Activated T-cell treated with anti-CD3 and anti-CD28 coated beads, Interleukin-2, amount 50 U/mL, for 1 hour (primary cell): ENCODE measurements at regions not wholly inside any gene's neighbourhood (a gene's known extent, or its start where the extent isn't known, plus 50 kb on each side); places are given as distances from the start of the nearest gene placed in this dataset.

ENCODE experiments used
- DNase-seq: peaks from one replicate; pipeline ENCODE4 v3.0.0-alpha.2; 2020

DNA sequence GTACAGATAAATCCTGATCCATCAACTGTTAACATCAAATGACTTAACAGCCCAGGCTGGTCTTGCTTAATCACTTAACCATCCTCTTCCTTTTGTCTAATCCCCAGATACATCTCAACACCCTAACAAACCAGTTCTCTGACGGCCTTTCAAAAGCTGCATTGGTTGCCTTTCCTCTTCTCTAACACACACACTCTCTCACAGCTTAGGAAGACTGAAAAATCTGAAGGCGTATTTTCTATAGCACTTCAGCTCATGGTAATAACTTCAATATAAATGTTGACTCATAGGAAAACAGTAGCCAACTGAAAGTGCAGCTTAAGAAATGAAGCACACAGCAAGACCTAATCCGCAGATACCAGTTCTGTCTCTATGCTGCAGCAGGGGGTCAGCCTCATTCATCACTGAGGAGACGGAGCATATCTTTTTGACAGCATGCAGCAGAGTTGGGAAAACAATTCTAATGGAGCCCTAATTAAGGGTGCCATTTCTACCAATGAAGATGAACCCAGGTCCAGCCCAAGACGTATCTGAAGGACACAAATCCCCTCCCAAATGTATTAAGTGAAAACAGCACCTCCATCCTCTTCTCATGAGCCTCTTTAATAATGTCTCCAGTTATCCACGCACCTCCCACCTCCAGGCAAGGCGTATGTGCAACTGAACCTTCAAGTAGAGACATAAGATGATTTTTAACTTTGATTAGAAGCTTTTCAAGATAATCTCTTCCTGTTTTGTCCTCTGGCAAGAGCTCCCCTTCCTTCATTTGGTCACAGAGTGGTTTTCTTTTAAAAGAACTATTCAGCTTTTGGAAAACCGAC lies 211.7 kb upstream of the NFE2L3 start:
- DNase-seq = no peak

DNA sequence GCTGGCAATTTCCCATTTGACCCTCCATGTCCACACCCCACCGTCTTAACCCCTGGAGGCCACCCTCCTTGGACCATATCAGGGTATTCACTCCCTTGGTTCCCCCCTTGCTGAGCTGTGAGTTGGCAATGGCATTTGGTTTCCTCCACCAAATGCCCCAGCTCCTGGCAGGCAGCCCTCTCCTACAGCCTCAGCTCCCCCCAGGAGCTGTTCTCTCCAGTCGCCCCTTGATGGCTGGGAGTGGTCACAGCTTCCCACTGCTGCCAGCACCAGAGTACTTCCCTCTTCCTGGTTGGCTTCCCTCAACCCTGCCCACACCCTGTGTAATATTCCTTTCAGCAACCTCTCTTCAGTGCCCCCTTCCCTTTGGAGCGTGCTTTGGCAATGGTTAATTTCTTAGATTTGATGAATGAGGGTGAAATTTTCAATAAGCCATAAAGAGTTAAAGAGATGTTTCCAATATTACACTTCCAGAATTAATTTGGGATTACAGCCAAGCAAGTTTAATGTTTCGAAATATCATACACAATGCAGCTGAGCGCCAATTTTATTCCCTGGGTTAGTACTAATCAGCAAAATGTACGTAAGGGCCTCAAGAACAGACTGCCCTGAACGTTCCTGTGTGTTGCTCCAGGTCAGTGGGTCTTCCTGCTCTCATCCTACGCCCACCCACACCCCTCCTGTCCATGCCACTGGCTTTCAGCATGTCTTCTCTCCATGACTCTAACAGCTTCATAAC lies 207.1 kb upstream of the NFE2L3 start:
- DNase-seq = no peak

- DNase-seq = no peak
Observed at GRCh38 chr7:25945608-25946007, 206.4 kb upstream of the NFE2L3 start.

GRCh38 chr7:25946181-25946580 lies 205.8 kb upstream of the NFE2L3 start:
- DNase-seq = no peak

- DNase-seq = no peak
Observed at GRCh38 chr7:25947669-25948516, 204.1 kb upstream of the NFE2L3 start.

- DNase-seq = peak; percentile 22
Observed at GRCh38 chr7:25949736-25950487, 202.1 kb upstream of the NFE2L3 start.

- DNase-seq = peak; percentile 89
Observed at GRCh38 chr7:25950488-25951413, 201.2 kb upstream of the NFE2L3 start.

DNA sequence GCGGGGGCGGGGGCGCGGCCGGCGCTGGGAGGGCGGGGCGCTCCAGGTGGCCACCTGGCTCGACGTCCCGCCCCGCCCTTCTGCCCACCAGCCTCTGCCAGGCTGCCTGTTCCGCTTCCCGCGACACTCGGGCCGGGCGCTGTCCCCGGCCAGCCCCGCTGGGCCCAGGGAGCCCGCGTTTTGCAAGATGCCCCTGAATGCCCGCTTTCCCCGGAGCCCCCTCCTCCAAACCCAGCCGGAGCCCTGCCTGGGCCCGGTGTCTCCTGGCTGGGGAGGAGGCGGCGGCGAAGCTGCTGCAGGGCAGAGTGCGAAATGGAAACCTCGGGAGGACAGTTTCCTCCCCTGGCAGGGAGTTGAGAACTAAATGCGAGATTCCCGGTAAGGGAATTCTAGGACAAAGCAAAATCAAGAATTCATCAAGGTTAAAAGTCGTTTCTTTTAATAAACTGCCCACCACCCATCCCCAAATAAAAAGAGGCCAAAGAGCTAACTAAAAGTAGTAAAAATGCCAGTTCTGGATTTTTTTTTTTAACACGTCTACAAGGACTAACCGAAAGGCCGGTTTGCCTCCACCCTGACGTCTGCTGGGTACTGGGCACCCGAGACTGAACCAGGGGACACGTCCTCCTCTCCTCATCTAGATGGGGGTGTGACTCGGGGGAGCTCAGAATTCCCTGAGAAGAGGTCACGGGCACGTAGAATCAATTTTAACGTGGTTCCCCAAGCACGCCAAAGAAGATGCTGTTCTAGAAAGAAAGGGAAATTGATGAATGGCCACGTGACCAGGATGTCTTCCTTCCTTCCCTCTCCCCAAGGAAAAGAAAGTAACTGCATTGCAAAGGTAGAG lies 200.4 kb upstream of the NFE2L3 start:
- no peak for DNase-seq

DNA sequence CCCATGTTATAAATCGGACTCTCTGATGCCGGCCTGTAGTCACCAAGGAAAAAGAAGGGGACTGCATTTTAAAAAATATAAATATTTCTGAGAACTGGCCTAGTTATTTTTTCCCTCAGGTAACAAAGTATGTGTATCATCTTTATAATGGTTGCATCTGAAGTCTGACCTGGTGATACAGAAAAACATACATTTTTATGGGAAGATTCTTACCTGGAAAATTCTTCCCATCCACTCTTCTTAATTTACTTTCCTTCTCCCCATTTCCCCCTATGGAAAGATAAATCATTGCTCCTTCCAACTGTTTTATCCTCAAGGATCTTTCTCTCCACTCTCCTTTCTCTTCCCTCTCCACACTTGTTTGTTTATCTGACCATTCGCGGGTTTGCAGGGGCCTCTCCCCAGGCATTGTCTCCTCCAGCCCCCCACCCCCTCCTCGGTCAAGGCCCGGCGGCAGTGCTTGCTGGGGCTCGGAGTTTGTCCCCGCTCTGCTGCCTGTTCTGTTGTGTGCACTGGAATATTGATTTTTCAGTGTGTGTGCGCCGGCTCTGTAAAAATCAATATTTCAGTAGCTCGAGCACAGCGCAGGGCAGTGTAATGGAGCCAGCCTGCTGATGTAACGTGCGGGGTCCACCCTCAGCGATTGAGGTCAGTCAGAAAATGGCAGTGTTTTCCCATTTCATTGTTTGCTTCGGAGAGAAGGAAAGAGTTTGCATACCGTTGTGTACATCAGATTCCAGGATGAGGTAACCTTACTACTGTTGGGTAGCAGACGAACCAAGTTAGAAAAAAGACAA lies 199.5 kb upstream of the NFE2L3 start:
- DNase-seq = no peak

GRCh38 chr7:25953859-25954258 lies 198.1 kb upstream of the NFE2L3 start:
- no peak for DNase-seq

DNA sequence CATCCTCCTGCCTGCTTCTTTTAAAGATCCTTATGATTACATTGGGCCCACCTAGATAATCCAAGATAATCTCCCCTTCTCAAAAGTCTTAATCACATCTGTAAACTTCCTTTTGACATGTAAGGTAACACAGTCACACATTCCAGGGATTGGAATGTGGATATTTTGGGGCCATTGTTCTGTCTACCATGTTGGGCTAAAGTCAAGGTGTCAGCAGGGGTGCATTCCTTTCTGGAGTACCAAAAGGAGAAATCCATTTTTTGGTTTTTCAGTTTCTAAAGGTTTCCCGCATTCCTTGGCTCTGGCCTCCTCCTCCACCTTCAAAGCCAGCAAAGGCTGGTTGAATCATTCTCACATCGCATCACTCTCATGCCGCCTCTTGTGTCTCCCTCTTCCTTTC lies 197.6 kb upstream of the NFE2L3 start:
- DNase-seq = no peak

- DNase-seq = no peak
Observed at GRCh38 chr7:25959168-25959734, 192.7 kb upstream of the NFE2L3 start.

DNA sequence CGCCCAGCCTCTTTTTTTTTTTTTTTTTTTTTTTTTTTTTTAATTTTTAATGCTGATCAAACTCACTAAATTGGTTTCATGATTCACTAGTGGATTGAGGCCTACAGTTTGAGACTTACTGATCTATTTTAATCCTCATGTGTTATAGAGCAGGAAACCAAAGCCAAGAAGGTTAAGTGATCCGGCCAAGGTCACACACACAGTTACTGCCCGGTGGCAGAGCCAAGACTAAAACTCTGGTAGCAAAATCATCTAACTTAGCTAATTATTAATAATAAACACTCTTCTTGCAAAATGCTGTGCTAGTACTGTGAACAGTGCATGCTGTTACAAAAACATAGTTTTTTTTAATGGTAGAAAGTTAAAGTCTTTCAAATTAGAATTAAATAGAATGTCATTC lies 188.3 kb upstream of the NFE2L3 start:
- no peak for DNase-seq

DNA sequence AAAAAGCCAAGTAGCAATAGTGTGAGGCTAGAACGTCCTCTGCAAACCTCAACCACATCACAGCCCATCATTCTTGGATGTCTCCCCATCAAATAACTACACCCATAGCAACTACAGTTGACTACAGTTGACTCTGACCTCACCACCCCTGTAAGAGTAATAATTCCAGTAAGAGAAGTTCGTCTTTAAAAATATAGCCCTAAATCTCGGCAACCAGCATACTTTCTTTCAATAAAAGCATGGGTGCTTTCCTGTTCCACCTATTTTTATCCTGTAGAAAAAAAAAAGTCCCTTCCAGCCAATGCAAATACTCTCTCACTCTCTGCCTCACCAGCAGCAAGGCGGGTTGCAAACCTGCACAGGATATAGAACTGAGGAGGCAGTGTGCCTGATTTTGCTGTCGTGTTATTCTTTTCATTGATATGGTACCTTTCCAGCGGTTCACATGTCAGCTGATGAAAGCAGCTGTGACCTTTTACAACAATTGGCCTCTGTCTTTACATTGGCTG lies 187.5 kb upstream of the NFE2L3 start:
- DNase-seq = no peak

DNA sequence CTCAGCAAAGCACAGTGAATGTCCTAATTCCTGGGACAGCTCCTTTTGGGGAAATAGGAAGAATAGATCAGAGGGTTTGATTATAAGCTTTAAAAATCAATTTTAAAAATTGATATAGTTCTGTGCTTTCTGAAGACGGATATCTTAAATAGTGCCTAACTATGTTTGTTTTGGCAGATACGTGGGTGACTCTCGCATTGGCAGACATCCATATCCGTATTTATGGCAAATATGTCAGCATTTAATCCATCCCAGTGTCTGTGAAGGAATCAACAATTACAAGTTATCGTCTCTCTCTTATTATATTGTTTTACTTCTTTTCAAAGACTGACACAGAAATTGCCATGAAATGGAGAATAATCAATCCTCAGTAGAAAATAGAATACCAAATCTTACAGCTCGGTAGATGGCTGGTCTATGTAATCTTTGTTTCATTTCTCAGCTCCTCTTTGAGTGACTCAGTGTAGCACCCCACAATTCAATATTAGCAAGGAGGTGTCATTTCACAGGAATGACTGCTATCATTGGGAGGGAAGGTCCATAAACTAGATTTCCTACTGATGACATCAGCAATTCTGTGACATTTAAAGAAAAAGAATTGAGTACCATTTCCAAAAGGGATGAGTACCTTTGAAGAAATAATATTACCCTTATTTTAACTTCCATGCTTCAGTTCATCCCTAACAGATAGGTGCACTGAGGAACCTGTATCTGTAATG lies 186.4 kb upstream of the NFE2L3 start:
- DNase-seq = no peak

GRCh38 chr7:25966469-25966868 lies 185.5 kb upstream of the NFE2L3 start:
- no peak for DNase-seq

DNA sequence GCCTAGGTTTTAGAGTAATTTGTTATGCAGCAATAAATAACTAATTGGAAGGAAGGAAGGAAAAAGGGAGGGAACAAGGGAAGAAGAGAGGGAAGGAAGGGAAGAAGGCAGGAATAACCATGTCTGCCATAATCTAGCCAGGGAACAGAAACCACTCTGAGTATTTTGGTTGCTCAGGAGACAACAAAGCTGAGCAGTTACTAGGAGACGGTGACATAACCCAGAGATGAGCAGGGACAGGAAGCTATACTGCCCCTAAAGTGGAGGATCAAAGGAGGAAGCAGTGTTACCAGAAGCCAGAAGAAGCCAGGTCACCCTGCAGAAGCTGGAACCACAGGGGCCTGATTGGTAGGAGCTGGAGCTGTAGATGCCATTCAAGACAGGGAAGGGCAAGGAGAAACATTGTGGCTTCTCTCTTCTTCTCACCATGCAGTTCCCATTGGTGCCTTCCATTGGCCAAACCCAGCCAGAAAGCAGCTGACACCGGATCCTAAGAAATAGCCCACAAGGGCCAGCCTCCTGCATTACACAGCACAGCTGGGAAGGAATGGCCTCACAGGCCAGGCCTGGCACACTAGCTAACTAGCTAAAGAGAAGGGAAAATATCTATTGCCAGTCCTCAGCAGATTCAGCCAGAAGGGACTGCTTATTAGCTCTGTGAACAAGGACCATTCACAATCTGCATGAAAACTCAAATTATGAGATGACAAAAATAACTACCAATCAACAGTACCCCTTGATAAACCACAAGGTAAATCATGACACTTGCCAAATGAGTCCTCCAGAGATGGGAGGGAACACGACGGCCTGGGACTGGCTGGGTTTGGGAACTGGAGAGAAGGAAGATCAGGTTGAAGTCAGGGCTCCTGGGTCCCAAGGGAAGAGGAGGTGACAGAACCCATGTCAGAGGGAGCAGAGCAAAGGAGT lies 184.5 kb upstream of the NFE2L3 start:
- DNase-seq = no peak
